HCT116 (cell line): ENCODE measurements at regions not wholly inside any gene's neighbourhood (a gene's known extent, or its start where the extent isn't known, plus 50 kb on each side); places are given as distances from the start of the nearest gene placed in this dataset.

Experiments
- ATF3 ChIP-seq: IDR thresholded peaks from 2 replicates; pipeline ENCODE4 v1.6.1; 2012
- CEBPB ChIP-seq: IDR thresholded peaks from 2 replicates; pipeline ENCODE4 v1.6.1; 2012; ENCODE audit warnings: low read depth
- CTCF ChIP-seq, 3 experiments: fragments of 200-600 bp in 1 of 3; sonication (generic) in 1 of 3; IDR thresholded peaks in 2 of 3; conservative IDR thresholded peaks in 1 of 3; 2 replicates each; pipeline ENCODE4 v1.5.1; 2012 to 2017; ENCODE audit warnings: low read depth in 2 of 3, low read length in 2 of 3, antibody characterized with exemption in 1 of 3, borderline replicate concordance in 1 of 3, control low read depth in 1 of 3, mild to moderate bottlenecking in 1 of 3, mixed read lengths in 1 of 3, mixed run types in 1 of 3, moderate library complexity in 1 of 3; ENCODE audit not compliant: insufficient read depth in 1 of 3
- EZH2 ChIP-seq: fragments of 200-600 bp; sonication (generic); IDR thresholded peaks from 2 replicates; pipeline ENCODE4 v1.6.1; 2017; ENCODE audit warnings: antibody characterized with exemption, mixed run types
- EZH2phosphoT487 ChIP-seq: fragments of 200-600 bp; IDR thresholded peaks from 2 replicates; pipeline ENCODE4 v1.6.1; 2018; ENCODE audit warnings: antibody characterized with exemption, borderline replicate concordance
- JUND ChIP-seq: IDR thresholded peaks from 2 replicates; pipeline ENCODE4 v1.6.1; 2012
- POLR2AphosphoS5 ChIP-seq: IDR thresholded peaks from 2 replicates; pipeline ENCODE4 v1.6.1; 2011; ENCODE audit warnings: mild to moderate bottlenecking, low read depth, low read length, moderate library complexity
- REST ChIP-seq: IDR thresholded peaks from 2 replicates; pipeline ENCODE4 v1.6.1; 2012; ENCODE audit warnings: low read depth
- ZFX ChIP-seq: fragments of 450-650 bp; IDR thresholded peaks from 2 replicates; pipeline ENCODE4 v1.6.1; 2017
- TF ChIP-seq, protein P1 (sequence below): IDR thresholded peaks from 2 replicates; pipeline ENCODE4 v1.6.1; 2012

DNA sequence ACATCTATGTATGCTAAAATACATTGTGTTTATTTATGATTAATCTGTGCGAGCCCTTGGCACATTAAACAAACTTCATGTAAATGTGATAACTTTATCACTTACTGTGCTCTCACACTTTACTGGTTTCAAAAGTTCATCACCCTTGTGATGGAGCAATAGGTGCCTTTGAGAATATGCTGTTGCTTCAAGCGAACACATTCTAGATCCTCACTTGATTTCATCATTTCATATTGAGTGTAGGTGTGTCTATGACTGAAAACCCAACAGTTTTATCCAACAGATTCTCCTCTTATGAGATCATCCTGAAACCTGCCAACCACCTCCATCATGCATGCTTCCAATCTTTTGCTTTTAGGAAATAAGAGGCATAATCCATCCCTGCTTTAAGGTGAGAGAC, 854.4 kb downstream of the TMEM121 start:
- TF ChIP-seq CTCF (IDR thresholded peaks at IDR 0.05 in 2 of 3, conservative IDR thresholded peaks at IDR 0.05 in 1 of 3; ENCODE audit: borderline replicate concordance in 1 of 3, insufficient read depth in 1 of 3, low read depth in 2 of 3, low read length in 2 of 3) = no peak
- TF ChIP-seq EZH2phosphoT487 = no peak
- TF ChIP-seq REST = no peak
- TF ChIP-seq, protein P1, sequence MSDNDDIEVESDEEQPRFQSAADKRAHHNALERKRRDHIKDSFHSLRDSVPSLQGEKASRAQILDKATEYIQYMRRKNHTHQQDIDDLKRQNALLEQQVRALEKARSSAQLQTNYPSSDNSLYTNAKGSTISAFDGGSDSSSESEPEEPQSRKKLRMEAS = no peak
- no peak for TF ChIP-seq EZH2
- no peak for TF ChIP-seq ZFX
- no peak for TF ChIP-seq ATF3
- TF ChIP-seq POLR2AphosphoS5 = no peak
- no peak for TF ChIP-seq JUND
- no peak for TF ChIP-seq CEBPB
